ENCODE measurements at regions not wholly inside any gene's neighbourhood (a gene's known extent, or its start where the extent isn't known, plus 50 kb on each side); places are given as distances from the start of the nearest gene placed in this dataset.

GRCh38 chr3:148202386-148202785 lies 495.3 kb upstream of the AGTR1 start:
- Histone ChIP-seq H2AFZ (ENCODE audit: low read depth, low read length, severe bottlenecking) (no peak overlapping the region), H3K27ac (ENCODE audit: low read depth, low read length) (no peak overlapping the region)
- no peak for TF ChIP-seq CTCF (IDR thresholded peaks at IDR 0.05; ENCODE audit: insufficient read depth, low read length, poor library complexity, severe bottlenecking)
- no peak for TF ChIP-seq EZH2phosphoT487 (conservative IDR thresholded peaks at IDR 0.05; ENCODE audit: low read length)

GRCh38 chr3:148203297-148204010 lies 494.2 kb upstream of the AGTR1 start:
- H3F3A ChIP-seq (ENCODE audit: insufficient read depth), result no peaks in the 10 kb centered on the region
- H4K20me1 ChIP-seq (ENCODE audit: low read depth, low read length), result no peaks in the 10 kb centered on the region
- H3K9me2 ChIP-seq (replicated peaks; ENCODE audit: insufficient read depth, low read length), result no peaks in the 10 kb centered on the region
- H3K9me3 ChIP-seq (ENCODE audit: insufficient read depth, low read length), result no peaks in the 10 kb centered on the region
- H3K27ac ChIP-seq (ENCODE audit: low read depth, low read length), result no peak overlapping the region
- no peak overlapping the region for H3K4me2 ChIP-seq (ENCODE audit: low read depth, low read length, poor library complexity, severe bottlenecking)
- no peak overlapping the region for H3K4me3 ChIP-seq (ENCODE audit: insufficient read depth, low read length, poor library complexity, severe bottlenecking)
- no peak for TF ChIP-seq CTCF (IDR thresholded peaks at IDR 0.05; ENCODE audit: insufficient read depth, low read length, poor library complexity, severe bottlenecking)
- H3K27me3 ChIP-seq (ENCODE audit: low read length), result no peaks in the 10 kb centered on the region
- no peaks in the 10 kb centered on the region for H3K36me3 ChIP-seq (ENCODE audit: low read length)
- H3K79me2 ChIP-seq (ENCODE audit: insufficient read depth, low read length), result no peaks in the 10 kb centered on the region
- no peak overlapping the region for H2AFZ ChIP-seq (ENCODE audit: low read depth, low read length, severe bottlenecking)
- H3K9ac ChIP-seq (ENCODE audit: low read length), result no peak overlapping the region

More at GRCh38 chr3:148202386-148202785, 495.3 kb upstream of the AGTR1 start:
- H3F3A ChIP-seq (ENCODE audit: insufficient read depth), result no peaks in the 10 kb centered on the region
- H3K79me2 ChIP-seq (ENCODE audit: insufficient read depth, low read length), result no peaks in the 10 kb centered on the region
- H3K4me2 ChIP-seq (ENCODE audit: low read depth, low read length, poor library complexity, severe bottlenecking), result no peak overlapping the region
- H4K20me1 ChIP-seq (ENCODE audit: low read depth, low read length), result no peaks in the 10 kb centered on the region
- H3K9ac ChIP-seq (ENCODE audit: low read length), result no peak overlapping the region
- H3K27me3 ChIP-seq (ENCODE audit: low read length), result no peaks in the 10 kb centered on the region
- H3K9me3 ChIP-seq (ENCODE audit: insufficient read depth, low read length), result no peaks in the 10 kb centered on the region
- no peaks in the 10 kb centered on the region for H3K9me2 ChIP-seq (replicated peaks; ENCODE audit: insufficient read depth, low read length)
- no peak overlapping the region for H3K4me3 ChIP-seq (ENCODE audit: insufficient read depth, low read length, poor library complexity, severe bottlenecking)
- H3K36me3 ChIP-seq (ENCODE audit: low read length), result no peaks in the 10 kb centered on the region

GRCh38 chr3:148204131-148204530 lies 493.6 kb upstream of the AGTR1 start:
- Histone ChIP-seq H3K79me2 (ENCODE audit: insufficient read depth, low read length) (no peaks in the 10 kb centered on the region), H4K20me1 (ENCODE audit: low read depth, low read length) (no peaks in the 10 kb centered on the region), H3K4me3 (ENCODE audit: insufficient read depth, low read length, poor library complexity, severe bottlenecking) (no peak overlapping the region), H3K9ac (ENCODE audit: low read length) (no peak overlapping the region), H3K27me3 (ENCODE audit: low read length) (no peaks in the 10 kb centered on the region), H3K36me3 (ENCODE audit: low read length) (no peaks in the 10 kb centered on the region), H3K27ac (ENCODE audit: low read depth, low read length) (no peak overlapping the region), H3K9me3 (ENCODE audit: insufficient read depth, low read length) (no peaks in the 10 kb centered on the region), H2AFZ (ENCODE audit: low read depth, low read length, severe bottlenecking) (no peak overlapping the region), H3K9me2 (replicated peaks; ENCODE audit: insufficient read depth, low read length) (no peaks in the 10 kb centered on the region), H3K4me2 (ENCODE audit: low read depth, low read length, poor library complexity, severe bottlenecking) (no peak overlapping the region), H3F3A (ENCODE audit: insufficient read depth) (no peaks in the 10 kb centered on the region)
- no peak for TF ChIP-seq CTCF (IDR thresholded peaks at IDR 0.05; ENCODE audit: insufficient read depth, low read length, poor library complexity, severe bottlenecking)
- no peak for TF ChIP-seq EZH2phosphoT487 (conservative IDR thresholded peaks at IDR 0.05; ENCODE audit: low read length)
